Activated CD8-positive, alpha-beta T cell treated with anti-CD3 and anti-CD28 coated beads, Interleukin-2, amount 10 ng/mL, durations not matched to agents 7 days and 5 days (primary cell): ENCODE measurements at regions not wholly inside any gene's neighbourhood (a gene's known extent, or its start where the extent isn't known, plus 50 kb on each side); places are given as distances from the start of the nearest gene placed in this dataset.

Experiments used
- ATAC-seq: fragments of 150-1000 bp; cut with Tn5 transposase; one replicate; pipeline ENCODE4 v1.10.0; 2021; ENCODE audit warnings: moderate library complexity
- CTCF ChIA-PET: fragments of 350-600 bp; sonication (Branson Sonifier 250); formaldehyde crosslinking; loops from one replicate; lab custom pipeline; 2021; ENCODE audit warnings: antibody characterized with exemption; lab: Charles Lee
- POLR2A ChIA-PET: fragments of 350-600 bp; sonication (Branson Sonifier 250); formaldehyde crosslinking; loops from one replicate; lab custom pipeline; 2021; ENCODE audit warnings: antibody characterized with exemption; lab: Charles Lee
- DNase-seq: peaks from one replicate; pipeline ENCODE4 v3.0.0-alpha.2; 2020
- H3K27ac Mint-ChIP-seq: one replicate; pipeline ENCODE4 v1.8.0; 2021; ENCODE audit warnings: mild to moderate bottlenecking, mixed read lengths
- H3K27me3 Mint-ChIP-seq: one replicate; pipeline ENCODE4 v1.8.0; 2021; ENCODE audit warnings: low read depth, mixed read lengths
- H3K36me3 Mint-ChIP-seq: one replicate; pipeline ENCODE4 v1.8.0; 2021; ENCODE audit warnings: low read depth, mixed read lengths
- H3K4me1 Mint-ChIP-seq: one replicate; pipeline ENCODE4 v1.8.0; 2021; ENCODE audit warnings: low read depth, mixed read lengths
- H3K4me3 Mint-ChIP-seq: one replicate; pipeline ENCODE4 v1.8.0; 2021; ENCODE audit warnings: mild to moderate bottlenecking, mixed read lengths
- H3K9me3 Mint-ChIP-seq: one replicate; pipeline ENCODE4 v1.8.0; 2022; ENCODE audit warnings: mixed read lengths; ENCODE audit not compliant: insufficient read depth

DNA sequence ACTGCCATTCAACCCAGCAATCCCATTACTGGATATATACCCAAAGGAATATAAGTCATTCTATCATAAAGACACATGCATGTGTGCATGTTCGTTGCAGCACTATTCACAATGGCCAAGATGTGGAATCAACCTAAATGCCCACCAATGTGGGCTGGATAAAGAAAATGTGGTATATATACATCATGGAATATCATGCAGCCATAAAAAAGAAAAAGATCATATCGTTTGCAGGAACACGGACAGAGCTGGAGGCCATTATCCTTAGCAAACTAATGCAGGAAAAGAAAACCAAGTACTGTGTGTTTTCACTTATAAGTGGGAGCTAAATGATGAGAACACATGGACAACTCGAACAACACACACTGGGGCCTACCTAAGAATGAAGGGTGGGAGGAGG, 123.7 kb downstream of the CDC7 start:
- Mint-ChIP-seq H3K4me1 (no peaks in the 10 kb centered on the region), H3K4me3 (no peak overlapping the region), H3K27me3 (peaks cover 18% of the 10 kb centered on the region), H3K36me3 (no peaks in the 10 kb centered on the region), H3K9me3 (no peaks in the 10 kb centered on the region), H3K27ac (no peak overlapping the region)
- POLR2A ChIA-PET, result no interaction called here
- CTCF ChIA-PET, result no interaction called here
- ATAC-seq, result no peak
- no peak for DNase-seq
